ENCODE measurements at regions not wholly inside any gene's neighbourhood (a gene's known extent, or its start where the extent isn't known, plus 50 kb on each side); places are given as distances from the start of the nearest gene placed in this dataset.

- Histone ChIP-seq H3K4me3 (no peak overlapping the region), H3K27me3 (no peaks in the 10 kb centered on the region), H3K27ac (no peak overlapping the region), H3K36me3 (no peaks in the 10 kb centered on the region), H3K9me3 (ENCODE audit: low read depth) (no peaks in the 10 kb centered on the region), H3K79me2 (ENCODE audit: low read depth) (no peaks in the 10 kb centered on the region), H3F3A (ENCODE audit: low read depth) (no peaks in the 10 kb centered on the region), H3K4me2 (no peak overlapping the region), H3K4me1 (no peaks in the 10 kb centered on the region), H3K9ac (no peak overlapping the region), H2AFZ (replicated peaks) (no peak overlapping the region), H4K20me1 (ENCODE audit: low read depth) (no peaks in the 10 kb centered on the region)
- no peak for DNase-seq (ENCODE audit: low spot score)
- no peaks in the 10 kb centered on the region for H3K4me1 Mint-ChIP-seq
- H3K4me3 Mint-ChIP-seq: no peak overlapping the region
- no peaks in the 10 kb centered on the region for H3K27me3 Mint-ChIP-seq (ENCODE audit: insufficient read depth, low read depth)
- no peaks in the 10 kb centered on the region for H3K36me3 Mint-ChIP-seq
- TF ChIP-seq EZH2phosphoT487 (IDR thresholded peaks at IDR 0.05) (no peak), CTCF (IDR thresholded peaks at IDR 0.05) (no peak), EZH2 (IDR thresholded peaks at IDR 0.05) (no peak)
- H3K9me3 Mint-ChIP-seq: no peaks in the 10 kb centered on the region
- H3K27ac Mint-ChIP-seq: no peak overlapping the region
Observed at GRCh38 chr14:38000340-38000739, 207.4 kb upstream of the SSTR1 start.

- peak overlapping the region; percentile 42 for H2AFZ ChIP-seq (replicated peaks)
- H3K9me3 Mint-ChIP-seq: no peaks in the 10 kb centered on the region
Observed at GRCh38 chr14:38001501-38001900, 206.2 kb upstream of the SSTR1 start.

GRCh38 chr14:38003746-38004609 lies 203.7 kb upstream of the SSTR1 start:
- no peak overlapping the region for H3K4me2 ChIP-seq
- H3K9ac ChIP-seq: no peak overlapping the region
- H3K27me3 ChIP-seq: no peaks in the 10 kb centered on the region
- DNase-seq (ENCODE audit: low spot score): no peak
- TF ChIP-seq EZH2 (IDR thresholded peaks at IDR 0.05) (no peak), EZH2phosphoT487 (IDR thresholded peaks at IDR 0.05) (no peak), CTCF (IDR thresholded peaks at IDR 0.05) (no peak)
- H4K20me1 ChIP-seq (ENCODE audit: low read depth): no peaks in the 10 kb centered on the region
- H3K27ac ChIP-seq: no peak overlapping the region
- no peak overlapping the region for H3K27ac Mint-ChIP-seq
- no peaks in the 10 kb centered on the region for H3K9me3 ChIP-seq (ENCODE audit: low read depth)
- no peaks in the 10 kb centered on the region for H3K9me3 Mint-ChIP-seq
- H3F3A ChIP-seq (ENCODE audit: low read depth): no peaks in the 10 kb centered on the region
- H3K4me3 ChIP-seq: no peak overlapping the region
- no peaks in the 10 kb centered on the region for H3K4me1 ChIP-seq
- no peaks in the 10 kb centered on the region for H3K79me2 ChIP-seq (ENCODE audit: low read depth)
- H2AFZ ChIP-seq (replicated peaks): no peak overlapping the region
- no peaks in the 10 kb centered on the region for H3K27me3 Mint-ChIP-seq (ENCODE audit: insufficient read depth, low read depth)
- H3K4me1 Mint-ChIP-seq: no peaks in the 10 kb centered on the region
- H3K4me3 Mint-ChIP-seq: no peak overlapping the region
- no peaks in the 10 kb centered on the region for H3K36me3 ChIP-seq
- H3K36me3 Mint-ChIP-seq: no peaks in the 10 kb centered on the region

More at GRCh38 chr14:38001501-38001900, 206.2 kb upstream of the SSTR1 start:
- Histone ChIP-seq H3K4me1 (no peaks in the 10 kb centered on the region), H3K27me3 (no peaks in the 10 kb centered on the region), H3K9me3 (ENCODE audit: low read depth) (no peaks in the 10 kb centered on the region), H3K79me2 (ENCODE audit: low read depth) (no peaks in the 10 kb centered on the region), H3K4me2 (no peak overlapping the region), H4K20me1 (ENCODE audit: low read depth) (no peaks in the 10 kb centered on the region), H3K4me3 (no peak overlapping the region), H3K36me3 (no peaks in the 10 kb centered on the region), H3K27ac (no peak overlapping the region), H3K9ac (no peak overlapping the region), H3F3A (ENCODE audit: low read depth) (no peaks in the 10 kb centered on the region)
- Mint-ChIP-seq H3K4me1 (no peaks in the 10 kb centered on the region), H3K27ac (no peak overlapping the region), H3K27me3 (ENCODE audit: insufficient read depth, low read depth) (no peaks in the 10 kb centered on the region), H3K36me3 (no peaks in the 10 kb centered on the region), H3K4me3 (no peak overlapping the region)
- no peak for DNase-seq (ENCODE audit: low spot score)
- no peak for TF ChIP-seq EZH2 (IDR thresholded peaks at IDR 0.05)
- TF ChIP-seq CTCF (IDR thresholded peaks at IDR 0.05): no peak
- no peak for TF ChIP-seq EZH2phosphoT487 (IDR thresholded peaks at IDR 0.05)
